HFFc6 (cell line): ENCODE measurements at regions not wholly inside any gene's neighbourhood (a gene's known extent, or its start where the extent isn't known, plus 50 kb on each side); places are given as distances from the start of the nearest gene placed in this dataset.

Experiments
- DNase-seq: peaks from one replicate; pipeline ENCODE4 v3.0.0-alpha.2; 2018
- H3K27ac Mint-ChIP-seq: 2 replicates; pipeline ENCODE4 v1.8.0; 2020; ENCODE audit warnings: mild to moderate bottlenecking, mixed read lengths
- H3K27me3 Mint-ChIP-seq: 2 replicates; pipeline ENCODE4 v1.8.0; 2021; ENCODE audit warnings: mild to moderate bottlenecking, moderate library complexity, mixed read lengths; ENCODE audit not compliant: insufficient read depth
- H3K36me3 Mint-ChIP-seq: 2 replicates; pipeline ENCODE4 v1.8.0; 2021; ENCODE audit warnings: low read depth, mixed read lengths
- H3K4me1 Mint-ChIP-seq: 2 replicates; pipeline ENCODE4 v1.8.0; 2020; ENCODE audit warnings: low read depth, mixed read lengths
- H3K4me3 Mint-ChIP-seq: 2 replicates; pipeline ENCODE4 v1.8.0; 2020; ENCODE audit warnings: mild to moderate bottlenecking, moderate library complexity, mixed read lengths
- H3K9me3 Mint-ChIP-seq: 2 replicates; pipeline ENCODE4 v1.8.0; 2020; ENCODE audit warnings: mild to moderate bottlenecking, mixed read lengths
- CTCF ChIP-seq: fragments of 200-600 bp; sonication (generic); IDR thresholded peaks from 2 replicates; pipeline ENCODE4 v1.5.0; 2021; ENCODE audit warnings: antibody characterized with exemption, mild to moderate bottlenecking

- Mint-ChIP-seq H3K4me1 (peaks cover 34% of the 10 kb centered on the region), H3K27ac (peak overlapping the region; percentile 91), H3K27me3 (peaks cover 6% of the 10 kb centered on the region; the same call in 1 of the 2 replicates), H3K4me3 (peak overlapping the region; percentile 74), H3K9me3 (no peaks in the 10 kb centered on the region), H3K36me3 (no peaks in the 10 kb centered on the region)
- peak; percentile 95 for DNase-seq
- TF ChIP-seq CTCF: no peak
These were observed 265.5 kb upstream of the EXOC2 start for GRCh38 chr6:958488-958887.

- no peaks in the 10 kb centered on the region for H3K36me3 Mint-ChIP-seq
- TF ChIP-seq CTCF: no peak
- H3K4me3 Mint-ChIP-seq: no peak overlapping the region; the same call in 1 of the 2 replicates
- H3K27ac Mint-ChIP-seq: no peak overlapping the region
- peaks cover 2% of the 10 kb centered on the region for H3K27me3 Mint-ChIP-seq
- no peaks in the 10 kb centered on the region for H3K9me3 Mint-ChIP-seq
- H3K4me1 Mint-ChIP-seq: peaks cover 7% of the 10 kb centered on the region; the same call in 1 of the 2 replicates
- DNase-seq: no peak
These were observed 258.7 kb upstream of the EXOC2 start for GRCh38 chr6:951399-952181.

- H3K4me3 Mint-ChIP-seq: no peak overlapping the region
- H3K27me3 Mint-ChIP-seq: peaks cover under 1% of the 10 kb centered on the region; the same call in 1 of the 2 replicates
- no peak overlapping the region for H3K27ac Mint-ChIP-seq
- no peaks in the 10 kb centered on the region for H3K36me3 Mint-ChIP-seq
- DNase-seq: no peak
- no peak for TF ChIP-seq CTCF
- no peaks in the 10 kb centered on the region for H3K9me3 Mint-ChIP-seq
- peaks cover 5% of the 10 kb centered on the region; the same call in 1 of the 2 replicates for H3K4me1 Mint-ChIP-seq
These were observed 254.4 kb upstream of the EXOC2 start for GRCh38 chr6:947235-947934.

GRCh38 chr6:946546-946945 is 253.6 kb upstream of the EXOC2 start:
- Mint-ChIP-seq H3K9me3 (no peaks in the 10 kb centered on the region), H3K4me3 (peak overlapping the region; percentile 56), H3K27ac (peak overlapping the region; percentile 18; the same call in 1 of the 2 replicates), H3K36me3 (no peaks in the 10 kb centered on the region), H3K4me1 (no peaks in the 10 kb centered on the region), H3K27me3 (peaks cover 3% of the 10 kb centered on the region; the same call in 1 of the 2 replicates)
- DNase-seq: peak; percentile 51
- TF ChIP-seq CTCF: no peak

- Mint-ChIP-seq H3K27me3 (peaks cover 23% of the 10 kb centered on the region), H3K36me3 (no peaks in the 10 kb centered on the region), H3K27ac (no peak overlapping the region), H3K4me1 (no peaks in the 10 kb centered on the region), H3K4me3 (no peak overlapping the region), H3K9me3 (no peaks in the 10 kb centered on the region)
- no peak for TF ChIP-seq CTCF
- DNase-seq: no peak
These were observed 246.8 kb upstream of the EXOC2 start for GRCh38 chr6:939526-940252.
